HCT116 (cell line): ENCODE measurements at regions not wholly inside any gene's neighbourhood (a gene's known extent, or its start where the extent isn't known, plus 50 kb on each side); places are given as distances from the start of the nearest gene placed in this dataset.
"Not testable (repeated sequence)": the region's sequence is repeated elsewhere in the genome, so short reads cannot be mapped to it uniquely, and the experiment has no call there.

Experiments
- ATAC-seq: fragments of 200-7000 bp; cut with Tn5 transposase; 2 replicates; pipeline ENCODE4 v1.9.1; 2020; ENCODE audit warnings: mild to moderate bottlenecking, moderate library complexity
- BruUV-seq: library from RNA; stranded (reverse); fragments of 400-500 nt; replicated peaks from 2 replicates; lab custom pipeline; 2021; lab: Mats Ljungman, UMichigan
- CTCF ChIA-PET: fragments of 300-600 bp; sonication (Branson Sonifier 250); formaldehyde crosslinking; loops from one replicate; lab custom pipeline; 2021; ENCODE audit warnings: antibody characterized with exemption; lab: Charles Lee
- POLR2A ChIA-PET: fragments of 300-600, 350-600 bp; sonication (Branson Sonifier 250); formaldehyde crosslinking; loops from one replicate; lab custom pipeline; 2021; ENCODE audit warnings: antibody characterized with exemption; lab: Charles Lee
- RAD21 ChIA-PET, 2 experiments: fragments of 300-600 bp; sonication (Branson Sonifier 250); formaldehyde crosslinking; loops; one replicate each; lab custom pipeline; 2023; ENCODE audit warnings: low total read pairs in 2 of 2; ENCODE audit not compliant: uncharacterized antibody in 2 of 2, unreplicated experiment in 2 of 2, low non-redundant PET in 1 of 2; lab: Charles Lee
- DNase-seq: peaks from one replicate; pipeline ENCODE4 v3.0.0-alpha.2; 2010; ENCODE audit warnings: low read depth, low spot score
- H2AFZ ChIP-seq: fragments of 200-600 bp; shearing (Covaris generic), sonication (generic); 2 replicates; pipeline ENCODE4 v1.6.1; 2017; ENCODE audit warnings: low read depth, mixed run types, mixed read lengths, antibody characterized with exemption, low read length; ENCODE audit not compliant: poor library complexity, severe bottlenecking
- H3K27ac ChIP-seq: 2 replicates; pipeline ENCODE4 v1.5.1; 2012; ENCODE audit warnings: low read depth, low read length
- H3K27me3 ChIP-seq: fragments of 200-600 bp; sonication (generic); 2 replicates; pipeline ENCODE4 v1.6.1; 2016; ENCODE audit warnings: mixed run types, low read length, mixed read lengths; ENCODE audit not compliant: insufficient read depth
- H3K36me3 ChIP-seq, 2 experiments: fragments of 200-500 bp in 1 of 2; fragments of 200-600 bp in 1 of 2; sonication (Bioruptor generic) in 1 of 2; sonication (generic) in 1 of 2; 2 replicates each; pipeline versions ENCODE4 v1.5.1 to v1.6.1; 2014 to 2016; ENCODE audit warnings: low read length in 2 of 2, inconsistent platforms in 1 of 2, mixed read lengths in 1 of 2, mixed run types in 1 of 2; ENCODE audit not compliant: insufficient read depth in 2 of 2, control insufficient read depth in 1 of 2
- H3K4me1 ChIP-seq, 2 experiments: fragments of 200-600 bp in 1 of 2; sonication (generic) in 1 of 2; 2 replicates each; pipeline versions ENCODE4 v1.5.1 to v1.6.1; 2012 to 2017; ENCODE audit warnings: low read length in 2 of 2, inconsistent platforms in 1 of 2, mild to moderate bottlenecking in 1 of 2, mixed read lengths in 1 of 2, mixed run types in 1 of 2, moderate library complexity in 1 of 2; ENCODE audit not compliant: insufficient read depth in 2 of 2, control insufficient read depth in 1 of 2
- H3K4me2 ChIP-seq: fragments of 200-600 bp; sonication (generic); 2 replicates; pipeline ENCODE4 v1.6.1; 2017; ENCODE audit warnings: mixed run types, low read length, mixed read lengths
- H3K4me3 ChIP-seq, 2 experiments: fragments of 200-600 bp in 1 of 2; sonication (generic) in 1 of 2; replicated peaks in 1 of 2; 2 replicates each; pipeline ENCODE4 v1.5.1; 2011 to 2016; ENCODE audit warnings: low read length in 2 of 2, control low read depth in 1 of 2, low read depth in 1 of 2, mild to moderate bottlenecking in 1 of 2, mixed read lengths in 1 of 2, mixed run types in 1 of 2
- H3K79me2 ChIP-seq: fragments of 200-600 bp; sonication (generic); 2 replicates; pipeline ENCODE4 v1.6.1; 2017; ENCODE audit warnings: mild to moderate bottlenecking, mixed run types, low read length, moderate library complexity, mixed read lengths; ENCODE audit not compliant: insufficient read depth
- H3K9ac ChIP-seq: fragments of 200-600 bp; sonication (generic); 2 replicates; pipeline ENCODE4 v1.6.1; 2016; ENCODE audit warnings: low read length, mixed read lengths
- H3K9me2 ChIP-seq: fragments of 200-600 bp; sonication (generic), shearing (Covaris generic); 2 replicates; pipeline ENCODE4 v1.6.1; 2017; ENCODE audit warnings: mixed run types, mild to moderate bottlenecking, moderate library complexity; ENCODE audit not compliant: insufficient read depth
- H3K9me3 ChIP-seq, 2 experiments: fragments of 200-500 bp in 1 of 2; fragments of 200-600 bp in 1 of 2; sonication (Bioruptor generic) in 1 of 2; sonication (generic) in 1 of 2; 2 replicates each; pipeline ENCODE4 v1.6.1; 2014 to 2017; ENCODE audit warnings: low read length in 2 of 2, mixed read lengths in 2 of 2, inconsistent platforms in 1 of 2, low read depth in 1 of 2, mild to moderate bottlenecking in 1 of 2, mixed run types in 1 of 2, moderate library complexity in 1 of 2; ENCODE audit not compliant: control insufficient read depth in 1 of 2, insufficient read depth in 1 of 2
- H4K20me1 ChIP-seq: fragments of 200-600 bp; sonication (generic), shearing (Covaris generic); 2 replicates; pipeline ENCODE4 v1.6.1; 2017; ENCODE audit warnings: mixed run types, mild to moderate bottlenecking, moderate library complexity; ENCODE audit not compliant: insufficient read depth
- CEBPB ChIP-seq: IDR thresholded peaks from 2 replicates; pipeline ENCODE4 v1.6.1; 2012; ENCODE audit warnings: low read depth
- EGR1 ChIP-seq: IDR thresholded peaks from 2 replicates; pipeline ENCODE4 v1.6.1; 2012; ENCODE audit warnings: low read depth
- ELF1 ChIP-seq: IDR thresholded peaks from 2 replicates; pipeline ENCODE4 v1.6.1; 2012; ENCODE audit warnings: low read depth, borderline replicate concordance
- POLR2A ChIP-seq: IDR thresholded peaks from 2 replicates; pipeline ENCODE4 v1.7.0; 2011; ENCODE audit warnings: borderline replicate concordance; ENCODE audit not compliant: insufficient read depth, insufficient read length; ENCODE audit errors: extremely low read depth
- POLR2AphosphoS5 ChIP-seq: IDR thresholded peaks from 2 replicates; pipeline ENCODE4 v1.6.1; 2011; ENCODE audit warnings: mild to moderate bottlenecking, low read depth, low read length, moderate library complexity
- YY1 ChIP-seq: IDR thresholded peaks from 2 replicates; pipeline ENCODE4 v1.6.1; 2011; ENCODE audit warnings: low read length, low read depth, moderate library complexity, mild to moderate bottlenecking; ENCODE audit not compliant: insufficient replicate concordance; ENCODE audit errors: extremely low read depth
- ZFX ChIP-seq: fragments of 450-650 bp; IDR thresholded peaks from 2 replicates; pipeline ENCODE4 v1.6.1; 2017
- ZNF274 ChIP-seq: fragments of 200-500 bp; sonication (Bioruptor generic); IDR thresholded peaks from 2 replicates; pipeline ENCODE4 v1.6.1; 2014; ENCODE audit warnings: mild to moderate bottlenecking, low read depth, low read length, inconsistent platforms
- intact Hi-C: fragments of 100-400 bp; cut with micrococcal nuclease; formaldehyde crosslinking; loops from 2 replicates; pipeline ENCODE4 v1.10.0; 2022

DNA sequence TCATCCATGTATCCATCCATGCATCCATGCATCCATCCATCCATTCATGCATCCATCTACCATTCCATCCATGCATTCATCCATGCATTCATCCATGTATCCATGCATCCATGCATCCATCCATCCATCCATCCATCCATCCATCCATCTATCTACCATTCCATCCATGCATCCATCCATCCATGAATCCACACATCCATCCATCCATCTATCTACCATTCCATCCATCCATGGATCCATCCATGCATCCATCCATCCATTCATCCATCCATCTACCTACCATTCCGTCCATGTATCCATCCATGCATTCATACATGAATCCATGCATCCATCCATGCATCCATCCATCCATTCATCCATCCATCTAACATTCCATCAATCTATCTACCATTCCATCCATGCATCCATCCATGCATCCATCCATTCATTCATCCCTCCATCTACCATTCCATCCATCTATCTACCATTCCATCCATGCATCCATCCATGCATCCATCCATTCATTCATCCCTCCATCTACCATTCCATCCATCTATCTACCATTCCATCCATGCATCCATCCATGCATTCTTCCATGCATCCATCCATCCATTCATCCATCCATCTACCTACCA lies 257.2 kb downstream of the CRLF2 start:
- H4K20me1 ChIP-seq, H3K27me3 ChIP-seq, H3K4me3 ChIP-seq, H3K4me2 ChIP-seq, BruUV-seq, ATAC-seq, H2AFZ ChIP-seq, H3K4me1 ChIP-seq, H3K27ac ChIP-seq, H3K79me2 ChIP-seq, H3K36me3 ChIP-seq, DNase-seq, RAD21 ChIA-PET, intact Hi-C loops, POLR2A ChIA-PET, H3K9me3 ChIP-seq, CTCF ChIA-PET, H3K9me2 ChIP-seq, H3K9ac ChIP-seq: not testable (repeated sequence)

DNA sequence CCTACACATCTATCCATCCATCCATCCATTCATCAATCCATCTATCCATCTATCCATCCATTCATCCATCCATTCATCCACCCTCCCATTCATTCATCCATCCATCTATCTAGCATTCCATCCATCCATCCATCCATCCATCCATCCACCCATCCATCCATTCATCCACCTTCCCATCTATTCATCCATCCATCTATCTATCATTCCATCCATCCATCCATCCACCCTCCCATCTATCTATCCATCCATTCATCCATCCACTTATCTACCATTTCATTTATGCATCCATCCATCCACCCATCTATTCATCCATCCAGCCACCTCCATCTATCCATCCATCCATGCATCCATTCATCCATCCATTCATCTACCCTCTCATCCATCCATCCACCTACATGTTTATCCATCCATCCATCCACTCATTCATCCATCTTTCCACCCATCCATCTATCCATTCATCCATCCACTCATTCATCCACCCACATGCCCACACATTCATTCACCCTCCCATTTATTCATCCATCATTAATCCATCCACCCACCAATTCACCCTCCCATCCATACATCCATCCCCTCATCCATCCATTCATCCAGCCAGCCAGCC lies 258.5 kb downstream of the CRLF2 start:
- RAD21 ChIA-PET: no interaction called here
- TF ChIP-seq YY1 (no peak), ZFX (no peak), CEBPB (no peak), POLR2A (no peak), ZNF274 (no peak), EGR1 (no peak), ELF1 (no peak), POLR2AphosphoS5 (no peak)
- Histone ChIP-seq H3K9me3 (no peaks in the 10 kb centered on the region), H3K79me2 (no peaks in the 10 kb centered on the region), H3K27ac (no peak overlapping the region), H3K4me3 (no peak overlapping the region), H3K9ac (no peak overlapping the region), H3K4me1 (no peaks in the 10 kb centered on the region), H3K4me2 (no peak overlapping the region), H4K20me1 (no peaks in the 10 kb centered on the region), H3K9me2 (no peaks in the 10 kb centered on the region), H3K27me3 (no peaks in the 10 kb centered on the region; the same call in 1 of the 2 replicates), H3K36me3 (no peaks in the 10 kb centered on the region), H2AFZ (no peak overlapping the region)
- POLR2A ChIA-PET: no interaction called here
- DNase-seq: no peak
- no TSS peak for BruUV-seq
- intact Hi-C loops: no loop called here
- no peak for ATAC-seq
- CTCF ChIA-PET: no interaction called here
